HL-60 (cell line): ENCODE measurements at regions not wholly inside any gene's neighbourhood (a gene's known extent, or its start where the extent isn't known, plus 50 kb on each side); places are given as distances from the start of the nearest gene placed in this dataset.

ENCODE experiments used
- CTCF ChIP-seq: IDR thresholded peaks from one replicate; pipeline ENCODE4 v1.5.1; 2011; ENCODE audit warnings: low read length, control low read depth, inconsistent platforms; ENCODE audit not compliant: insufficient read depth
- GABPA ChIP-seq: IDR thresholded peaks from 2 replicates; pipeline ENCODE4 v1.6.1; 2012; ENCODE audit warnings: low read depth
- POLR2AphosphoS5 ChIP-seq: IDR thresholded peaks from 2 replicates; pipeline ENCODE4 v1.6.1; 2012; ENCODE audit warnings: low read depth

GRCh38 chr10:105798328-105798889, 1157.3 kb downstream of the SORCS3 start:
- no peak for TF ChIP-seq CTCF
- TF ChIP-seq GABPA, result no peak
- no peak for TF ChIP-seq POLR2AphosphoS5
